ENCODE measurements at regions not wholly inside any gene's neighbourhood (a gene's known extent, or its start where the extent isn't known, plus 50 kb on each side); places are given as distances from the start of the nearest gene placed in this dataset.
"Not testable (repeated sequence)": the region's sequence is repeated elsewhere in the genome, so short reads cannot be mapped to it uniquely, and the experiment has no call there.

- no peak overlapping the region for H3K4me3 ChIP-seq
- H3K27ac ChIP-seq, result no peak overlapping the region
- WGBS, 2 donors (ENCODE audit: low coverage in 1 of 2), result 90 to 100% methylated on average over 1 to 2 of the region's 2 CpGs
- no peak for TF ChIP-seq CTCF (IDR thresholded peaks at IDR 0.05)
- no peak for TF ChIP-seq EP300 (IDR thresholded peaks at IDR 0.05)
- TF ChIP-seq POLR2AphosphoS5 (IDR thresholded peaks at IDR 0.05), result no peak
- no peak for TF ChIP-seq POLR2A (IDR thresholded peaks at IDR 0.05)
- ATAC-seq, result no peak
- H3K36me3 ChIP-seq, result no peaks in the 10 kb centered on the region
- no peaks in the 10 kb centered on the region for H3K4me1 ChIP-seq
- no peaks in the 10 kb centered on the region for H3K9me3 ChIP-seq
- no peaks in the 10 kb centered on the region for H3K27me3 ChIP-seq
These were observed 323.2 kb downstream of the NEBL start for GRCh38 chr10:20573924-20574323.

- not testable (repeated sequence) for H3K36me3 ChIP-seq, ATAC-seq, H3K27ac ChIP-seq, H3K9me3 ChIP-seq, H3K4me3 ChIP-seq, H3K27me3 ChIP-seq
- no CpG with 5 or more reads among the region's 7 CpGs for WGBS, 2 donors (ENCODE audit: low coverage in 1 of 2)
- peaks cover 0 to 12% (median 0%) of the 10 kb centered on the region in 3 donors for H3K4me1 ChIP-seq
These were observed 341.1 kb downstream of the NEBL start for GRCh38 chr10:20555990-20556389.

GRCh38 chr10:20552382-20552781 lies 344.7 kb downstream of the NEBL start:
- H3K4me3 ChIP-seq, result no peak overlapping the region
- no peak for TF ChIP-seq POLR2A (IDR thresholded peaks at IDR 0.05)
- TF ChIP-seq POLR2AphosphoS5 (IDR thresholded peaks at IDR 0.05), result no peak
- no peak for TF ChIP-seq EP300 (IDR thresholded peaks at IDR 0.05)
- no peak for TF ChIP-seq CTCF (IDR thresholded peaks at IDR 0.05)
- 19 to 50% methylated on average over 1 to 3 of the region's 3 CpGs for WGBS, 2 donors (ENCODE audit: low coverage in 1 of 2)
- H3K9me3 ChIP-seq, result peaks cover 0 to under 1% (median 0%) of the 10 kb centered on the region in 3 donors
- H3K27ac ChIP-seq, result peak overlapping the region in 2 of 4 donors; percentile 28 to 66
- H3K27me3 ChIP-seq, result no peaks in the 10 kb centered on the region
- peak; percentile 74 for ATAC-seq
- no peaks in the 10 kb centered on the region for H3K36me3 ChIP-seq
- H3K4me1 ChIP-seq, result peaks cover 0 to 12% (median 0%) of the 10 kb centered on the region in 3 donors

GRCh38 chr10:20551761-20552160 lies 345.4 kb downstream of the NEBL start:
- TF ChIP-seq CTCF (IDR thresholded peaks at IDR 0.05), result no peak
- TF ChIP-seq EP300 (IDR thresholded peaks at IDR 0.05), result no peak
- TF ChIP-seq POLR2AphosphoS5 (IDR thresholded peaks at IDR 0.05), result no peak
- no peak for TF ChIP-seq POLR2A (IDR thresholded peaks at IDR 0.05)
- no peaks in the 10 kb centered on the region for H3K9me3 ChIP-seq
- ATAC-seq, result no peak
- H3K4me3 ChIP-seq, result no peak overlapping the region
- WGBS, 2 donors (ENCODE audit: low coverage in 1 of 2), result 79% methylated on average over 2 of the region's 2 CpGs; no CpG with 5 or more reads in 1 of the 2 donors
- H3K4me1 ChIP-seq, result peaks cover 0 to 12% (median 0%) of the 10 kb centered on the region in 3 donors
- peak overlapping the region in 2 of 4 donors; percentile 28 to 66 for H3K27ac ChIP-seq
- H3K27me3 ChIP-seq, result no peaks in the 10 kb centered on the region
- H3K36me3 ChIP-seq, result no peaks in the 10 kb centered on the region

GRCh38 chr10:20535897-20536881 lies 360.9 kb downstream of the NEBL start:
- no peak for ATAC-seq
- H3K4me1 ChIP-seq, result no peaks in the 10 kb centered on the region
- no peaks in the 10 kb centered on the region for H3K27me3 ChIP-seq
- H3K36me3 ChIP-seq, result no peaks in the 10 kb centered on the region
- H3K27ac ChIP-seq, result no peak overlapping the region
- no peak overlapping the region for H3K4me3 ChIP-seq
- 43 to 44% methylated on average over 6 to 7 of the region's 7 CpGs for WGBS, 2 donors (ENCODE audit: low coverage in 1 of 2)
- TF ChIP-seq CTCF (IDR thresholded peaks at IDR 0.05), result no peak
- TF ChIP-seq POLR2A (IDR thresholded peaks at IDR 0.05), result no peak
- TF ChIP-seq POLR2AphosphoS5 (IDR thresholded peaks at IDR 0.05), result no peak
- TF ChIP-seq EP300 (IDR thresholded peaks at IDR 0.05), result no peak
- H3K9me3 ChIP-seq, result no peaks in the 10 kb centered on the region

- 88 to 100% methylated on average over 2 to 6 of the region's 20 CpGs for WGBS, 2 donors (ENCODE audit: low coverage in 1 of 2)
- not testable (repeated sequence) for H3K36me3 ChIP-seq, H3K4me3 ChIP-seq, H3K27me3 ChIP-seq, H3K9me3 ChIP-seq, H3K4me1 ChIP-seq, H3K27ac ChIP-seq, ATAC-seq
These were observed 365.7 kb downstream of the NEBL start for GRCh38 chr10:20531241-20531883.

Data from gastroesophageal sphincter (tissue), 4 donors.